Esophagus muscularis mucosa (tissue), 3 donors: ENCODE measurements at regions not wholly inside any gene's neighbourhood (a gene's known extent, or its start where the extent isn't known, plus 50 kb on each side); places are given as distances from the start of the nearest gene placed in this dataset.

Source experiments
- CTCF ChIP-seq, 3 experiments: fragments of 200-600 bp in 2 of 3; fragments of 450-650 bp in 1 of 3; sonication (generic) in 2 of 3; IDR thresholded peaks; one replicate each; pipeline ENCODE4 v1.5.1; 2017 to 2019; ENCODE audit warnings: antibody characterized with exemption in 3 of 3, mild to moderate bottlenecking in 2 of 3, moderate library complexity in 1 of 3
- POLR2A ChIP-seq: fragments of 450-650 bp; IDR thresholded peaks from one replicate; pipeline ENCODE4 v1.6.1; 2017; ENCODE audit warnings: antibody characterized with exemption, moderate library complexity, mild to moderate bottlenecking, low read depth

GRCh38 chr13:85413664-85414063 lies 385.6 kb downstream of the SLITRK6 start:
- no peak for TF ChIP-seq POLR2A
- TF ChIP-seq CTCF (IDR thresholded peaks at IDR 0.05), result no peak
